WTC11 (cell line): ENCODE measurements at regions not wholly inside any gene's neighbourhood (a gene's known extent, or its start where the extent isn't known, plus 50 kb on each side); places are given as distances from the start of the nearest gene placed in this dataset.

Source experiments
- ATAC-seq: fragments of 200-7000 bp; cut with Tn5 transposase; 2 replicates; pipeline ENCODE4 v1.10.0; 2021; ENCODE audit warnings: mild to moderate bottlenecking, moderate library complexity
- CTCF ChIA-PET: fragments of 300-600 bp; sonication (Branson Sonifier 250); formaldehyde crosslinking; loops from one replicate; lab custom pipeline; 2021; ENCODE audit warnings: antibody characterized with exemption; lab: Charles Lee
- POLR2A ChIA-PET: fragments of 350-600 bp; sonication (Branson Sonifier 250); formaldehyde crosslinking; loops from one replicate; lab custom pipeline; 2021; ENCODE audit warnings: antibody characterized with exemption; lab: Charles Lee
- DNase-seq: peaks from one replicate; pipeline ENCODE4 v3.0.0; 2021; ENCODE audit warnings: low spot score
- H3K27ac Mint-ChIP-seq: 2 replicates; pipeline ENCODE4 v1.8.0; 2021; ENCODE audit warnings: mixed read lengths
- H3K27me3 Mint-ChIP-seq: 2 replicates; pipeline ENCODE4 v1.8.0; 2021; ENCODE audit warnings: low read depth, mild to moderate bottlenecking, moderate library complexity, mixed read lengths
- H3K36me3 Mint-ChIP-seq: 2 replicates; pipeline ENCODE4 v1.8.0; 2021; ENCODE audit warnings: mixed read lengths
- H3K4me1 Mint-ChIP-seq: 2 replicates; pipeline ENCODE4 v1.8.0; 2022; ENCODE audit warnings: mixed read lengths
- H3K4me3 Mint-ChIP-seq: 2 replicates; pipeline ENCODE4 v1.8.0; 2021; ENCODE audit warnings: mild to moderate bottlenecking, moderate library complexity, mixed read lengths
- H3K9me3 Mint-ChIP-seq: 2 replicates; pipeline ENCODE4 v1.8.0; 2021; ENCODE audit warnings: mixed read lengths
- FOXP1 ChIP-seq: sonication (generic); formaldehyde crosslinking; IDR thresholded peaks from 2 replicates; pipeline ENCODE4 v1.8.0; 2022; ENCODE audit warnings: missing genetic modification reagents, mild to moderate bottlenecking, moderate library complexity, borderline replicate concordance
- JAZF1 ChIP-seq: fragments of 250-450 bp; sonication (Bioruptor Pico); IDR thresholded peaks from 2 replicates; pipeline ENCODE4 v1.9.0; 2021; ENCODE audit warnings: moderate library complexity, mild to moderate bottlenecking, inconsistent platforms
- JUN ChIP-seq: sonication (generic); formaldehyde crosslinking; IDR thresholded peaks from 2 replicates; pipeline ENCODE4 v1.8.0; 2023; ENCODE audit warnings: mild to moderate bottlenecking, missing genetic modification reagents
- MXD4 ChIP-seq: fragments of 250-450 bp; sonication (Bioruptor Pico); IDR thresholded peaks from 2 replicates; pipeline ENCODE4 v1.8.0; 2021; ENCODE audit warnings: mild to moderate bottlenecking, moderate library complexity, borderline replicate concordance
- NR2C2 ChIP-seq: sonication (generic); formaldehyde crosslinking; IDR thresholded peaks from 2 replicates; pipeline ENCODE4 v1.8.0; 2022; ENCODE audit warnings: mild to moderate bottlenecking, missing genetic modification reagents
- OVOL2 ChIP-seq: fragments of 250-450 bp; sonication (Bioruptor Pico); IDR thresholded peaks from 2 replicates; pipeline ENCODE4 v1.9.0; 2021; ENCODE audit warnings: mild to moderate bottlenecking, borderline replicate concordance
- TEAD1 ChIP-seq: sonication (generic); formaldehyde crosslinking; IDR thresholded peaks from 2 replicates; pipeline ENCODE4 v1.8.0; 2022; ENCODE audit warnings: mild to moderate bottlenecking, missing genetic modification reagents
- TP53 ChIP-seq: sonication (generic); formaldehyde crosslinking; IDR thresholded peaks from 2 replicates; pipeline ENCODE4 v1.8.1; 2023; ENCODE audit warnings: mild to moderate bottlenecking, missing genetic modification reagents
- ZNF219 ChIP-seq: sonication (generic); formaldehyde crosslinking; IDR thresholded peaks from 2 replicates; pipeline ENCODE4 v1.8.0; 2023; ENCODE audit warnings: missing genetic modification reagents, mild to moderate bottlenecking, borderline replicate concordance
- TF ChIP-seq, protein P1 (sequence below): sonication (generic); formaldehyde crosslinking; IDR thresholded peaks from 2 replicates; pipeline ENCODE4 v1.8.1; 2022; ENCODE audit warnings: low read depth, mild to moderate bottlenecking, moderate library complexity, missing genetic modification reagents, borderline replicate concordance
- TF ChIP-seq, protein P2 (sequence below): sonication (generic); formaldehyde crosslinking; IDR thresholded peaks from 2 replicates; pipeline ENCODE4 v1.8.1; 2023; ENCODE audit warnings: mild to moderate bottlenecking, missing genetic modification reagents, borderline replicate concordance
- TF ChIP-seq, protein P3 (sequence below): fragments of 200-600 bp; IDR thresholded peaks from 2 replicates; pipeline ENCODE4 v1.8.0; 2022; ENCODE audit warnings: antibody characterized with exemption
- TF ChIP-seq, protein P4 (sequence below): sonication (generic); formaldehyde crosslinking; IDR thresholded peaks from 2 replicates; pipeline ENCODE4 v1.8.1; 2023; ENCODE audit warnings: mild to moderate bottlenecking, missing genetic modification reagents, moderate library complexity
- TF ChIP-seq, protein P5 (sequence below): sonication (generic); formaldehyde crosslinking; IDR thresholded peaks from 2 replicates; pipeline ENCODE4 v1.8.0; 2023; ENCODE audit warnings: mild to moderate bottlenecking, missing genetic modification reagents
- TF ChIP-seq, protein P6 (sequence below): fragments of 250-450 bp; sonication (Bioruptor Pico); IDR thresholded peaks from 2 replicates; pipeline ENCODE4 v1.8.0; 2021; ENCODE audit warnings: mild to moderate bottlenecking
- TF ChIP-seq, protein P7 (sequence below): fragments of 250-450 bp; sonication (Bioruptor Pico); conservative IDR thresholded peaks from 2 replicates; pipeline ENCODE4 v1.9.0; 2021; ENCODE audit warnings: mild to moderate bottlenecking
- TF ChIP-seq, protein P8 (sequence below): sonication (generic); formaldehyde crosslinking; IDR thresholded peaks from 2 replicates; pipeline ENCODE4 v1.8.1; 2023; ENCODE audit warnings: mild to moderate bottlenecking, missing genetic modification reagents
- TF ChIP-seq, protein P9 (sequence below): sonication (generic); formaldehyde crosslinking; IDR thresholded peaks from 2 replicates; pipeline ENCODE4 v1.8.1; 2023; ENCODE audit warnings: mild to moderate bottlenecking, missing genetic modification reagents, moderate library complexity
- TF ChIP-seq, protein P10 (sequence below): sonication (generic); formaldehyde crosslinking; conservative IDR thresholded peaks from 2 replicates; pipeline ENCODE4 v1.8.1; 2022; ENCODE audit warnings: mild to moderate bottlenecking, missing genetic modification reagents

DNA sequence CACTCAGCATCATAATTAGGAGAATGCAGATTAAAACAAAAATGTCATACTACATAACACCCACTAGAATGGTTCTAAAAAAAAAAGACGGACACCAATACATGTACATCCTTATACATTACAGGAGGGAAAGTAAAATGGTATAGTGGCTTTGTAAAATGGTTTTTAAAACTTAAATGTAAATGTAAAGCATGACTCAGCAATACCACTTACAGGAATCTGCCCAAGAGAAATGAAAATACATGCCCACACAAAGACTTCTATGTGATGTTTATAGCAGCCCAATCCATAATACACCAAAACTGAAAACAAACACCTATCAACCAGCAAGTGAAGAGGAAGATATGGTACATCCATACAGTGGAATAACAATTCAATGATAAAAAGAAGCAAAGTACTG is 939.1 kb upstream of the ACO1 start (continued):
- TF ChIP-seq, protein P1, sequence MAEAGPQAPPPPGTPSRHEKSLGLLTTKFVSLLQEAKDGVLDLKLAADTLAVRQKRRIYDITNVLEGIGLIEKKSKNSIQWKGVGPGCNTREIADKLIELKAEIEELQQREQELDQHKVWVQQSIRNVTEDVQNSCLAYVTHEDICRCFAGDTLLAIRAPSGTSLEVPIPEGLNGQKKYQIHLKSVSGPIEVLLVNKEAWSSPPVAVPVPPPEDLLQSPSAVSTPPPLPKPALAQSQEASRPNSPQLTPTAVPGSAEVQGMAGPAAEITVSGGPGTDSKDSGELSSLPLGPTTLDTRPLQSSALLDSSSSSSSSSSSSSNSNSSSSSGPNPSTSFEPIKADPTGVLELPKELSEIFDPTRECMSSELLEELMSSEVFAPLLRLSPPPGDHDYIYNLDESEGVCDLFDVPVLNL (CRISPR knock-in tag) = no peak

DNA sequence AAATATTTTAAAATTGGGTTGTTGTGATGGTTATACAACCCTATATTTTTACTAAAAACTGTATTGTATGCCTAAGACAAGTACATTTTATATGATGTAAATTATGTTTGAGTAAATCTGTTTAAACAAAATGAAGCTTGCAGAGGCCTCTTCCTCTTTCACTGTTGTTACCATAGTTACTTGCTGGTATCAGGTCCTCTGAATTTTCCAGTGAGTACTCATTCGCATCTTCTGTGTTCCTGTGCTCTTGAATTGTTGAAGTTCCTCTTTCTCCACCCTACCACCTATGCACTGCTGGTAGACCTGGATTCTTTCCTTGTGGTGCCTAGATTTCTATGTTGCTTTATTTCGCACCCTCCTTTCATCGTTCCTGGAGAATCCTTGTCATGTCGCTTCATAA is 938.5 kb upstream of the ACO1 start:
- H3K27me3 Mint-ChIP-seq = no peaks in the 10 kb centered on the region
- ChIA-PET CTCF (no interaction called here), POLR2A (no interaction called here)
- ATAC-seq (no peak), DNase-seq (no peak)
- H3K4me1 Mint-ChIP-seq = peaks cover 6% of the 10 kb centered on the region; the same call in 1 of the 2 replicates
- H3K4me3 Mint-ChIP-seq = no peak overlapping the region
- no peaks in the 10 kb centered on the region for H3K36me3 Mint-ChIP-seq
- no peaks in the 10 kb centered on the region for H3K9me3 Mint-ChIP-seq
- H3K27ac Mint-ChIP-seq = no peak overlapping the region
- TF ChIP-seq, protein P2, sequence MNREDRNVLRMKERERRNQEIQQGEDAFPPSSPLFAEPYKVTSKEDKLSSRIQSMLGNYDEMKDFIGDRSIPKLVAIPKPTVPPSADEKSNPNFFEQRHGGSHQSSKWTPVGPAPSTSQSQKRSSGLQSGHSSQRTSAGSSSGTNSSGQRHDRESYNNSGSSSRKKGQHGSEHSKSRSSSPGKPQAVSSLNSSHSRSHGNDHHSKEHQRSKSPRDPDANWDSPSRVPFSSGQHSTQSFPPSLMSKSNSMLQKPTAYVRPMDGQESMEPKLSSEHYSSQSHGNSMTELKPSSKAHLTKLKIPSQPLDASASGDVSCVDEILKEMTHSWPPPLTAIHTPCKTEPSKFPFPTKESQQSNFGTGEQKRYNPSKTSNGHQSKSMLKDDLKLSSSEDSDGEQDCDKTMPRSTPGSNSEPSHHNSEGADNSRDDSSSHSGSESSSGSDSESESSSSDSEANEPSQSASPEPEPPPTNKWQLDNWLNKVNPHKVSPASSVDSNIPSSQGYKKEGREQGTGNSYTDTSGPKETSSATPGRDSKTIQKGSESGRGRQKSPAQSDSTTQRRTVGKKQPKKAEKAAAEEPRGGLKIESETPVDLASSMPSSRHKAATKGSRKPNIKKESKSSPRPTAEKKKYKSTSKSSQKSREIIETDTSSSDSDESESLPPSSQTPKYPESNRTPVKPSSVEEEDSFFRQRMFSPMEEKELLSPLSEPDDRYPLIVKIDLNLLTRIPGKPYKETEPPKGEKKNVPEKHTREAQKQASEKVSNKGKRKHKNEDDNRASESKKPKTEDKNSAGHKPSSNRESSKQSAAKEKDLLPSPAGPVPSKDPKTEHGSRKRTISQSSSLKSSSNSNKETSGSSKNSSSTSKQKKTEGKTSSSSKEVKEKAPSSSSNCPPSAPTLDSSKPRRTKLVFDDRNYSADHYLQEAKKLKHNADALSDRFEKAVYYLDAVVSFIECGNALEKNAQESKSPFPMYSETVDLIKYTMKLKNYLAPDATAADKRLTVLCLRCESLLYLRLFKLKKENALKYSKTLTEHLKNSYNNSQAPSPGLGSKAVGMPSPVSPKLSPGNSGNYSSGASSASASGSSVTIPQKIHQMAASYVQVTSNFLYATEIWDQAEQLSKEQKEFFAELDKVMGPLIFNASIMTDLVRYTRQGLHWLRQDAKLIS (CRISPR knock-in tag) = no peak
- TF ChIP-seq, protein P3, sequence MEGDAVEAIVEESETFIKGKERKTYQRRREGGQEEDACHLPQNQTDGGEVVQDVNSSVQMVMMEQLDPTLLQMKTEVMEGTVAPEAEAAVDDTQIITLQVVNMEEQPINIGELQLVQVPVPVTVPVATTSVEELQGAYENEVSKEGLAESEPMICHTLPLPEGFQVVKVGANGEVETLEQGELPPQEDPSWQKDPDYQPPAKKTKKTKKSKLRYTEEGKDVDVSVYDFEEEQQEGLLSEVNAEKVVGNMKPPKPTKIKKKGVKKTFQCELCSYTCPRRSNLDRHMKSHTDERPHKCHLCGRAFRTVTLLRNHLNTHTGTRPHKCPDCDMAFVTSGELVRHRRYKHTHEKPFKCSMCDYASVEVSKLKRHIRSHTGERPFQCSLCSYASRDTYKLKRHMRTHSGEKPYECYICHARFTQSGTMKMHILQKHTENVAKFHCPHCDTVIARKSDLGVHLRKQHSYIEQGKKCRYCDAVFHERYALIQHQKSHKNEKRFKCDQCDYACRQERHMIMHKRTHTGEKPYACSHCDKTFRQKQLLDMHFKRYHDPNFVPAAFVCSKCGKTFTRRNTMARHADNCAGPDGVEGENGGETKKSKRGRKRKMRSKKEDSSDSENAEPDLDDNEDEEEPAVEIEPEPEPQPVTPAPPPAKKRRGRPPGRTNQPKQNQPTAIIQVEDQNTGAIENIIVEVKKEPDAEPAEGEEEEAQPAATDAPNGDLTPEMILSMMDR = no peak
- TF ChIP-seq, protein P4, sequence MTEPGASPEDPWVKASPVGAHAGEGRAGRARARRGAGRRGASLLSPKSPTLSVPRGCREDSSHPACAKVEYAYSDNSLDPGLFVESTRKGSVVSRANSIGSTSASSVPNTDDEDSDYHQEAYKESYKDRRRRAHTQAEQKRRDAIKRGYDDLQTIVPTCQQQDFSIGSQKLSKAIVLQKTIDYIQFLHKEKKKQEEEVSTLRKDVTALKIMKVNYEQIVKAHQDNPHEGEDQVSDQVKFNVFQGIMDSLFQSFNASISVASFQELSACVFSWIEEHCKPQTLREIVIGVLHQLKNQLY (CRISPR knock-in tag) = no peak
- TF ChIP-seq NR2C2 (CRISPR knock-in tag) = no peak
- no peak for TF ChIP-seq TEAD1 (CRISPR knock-in tag)
- TF ChIP-seq, protein P5, sequence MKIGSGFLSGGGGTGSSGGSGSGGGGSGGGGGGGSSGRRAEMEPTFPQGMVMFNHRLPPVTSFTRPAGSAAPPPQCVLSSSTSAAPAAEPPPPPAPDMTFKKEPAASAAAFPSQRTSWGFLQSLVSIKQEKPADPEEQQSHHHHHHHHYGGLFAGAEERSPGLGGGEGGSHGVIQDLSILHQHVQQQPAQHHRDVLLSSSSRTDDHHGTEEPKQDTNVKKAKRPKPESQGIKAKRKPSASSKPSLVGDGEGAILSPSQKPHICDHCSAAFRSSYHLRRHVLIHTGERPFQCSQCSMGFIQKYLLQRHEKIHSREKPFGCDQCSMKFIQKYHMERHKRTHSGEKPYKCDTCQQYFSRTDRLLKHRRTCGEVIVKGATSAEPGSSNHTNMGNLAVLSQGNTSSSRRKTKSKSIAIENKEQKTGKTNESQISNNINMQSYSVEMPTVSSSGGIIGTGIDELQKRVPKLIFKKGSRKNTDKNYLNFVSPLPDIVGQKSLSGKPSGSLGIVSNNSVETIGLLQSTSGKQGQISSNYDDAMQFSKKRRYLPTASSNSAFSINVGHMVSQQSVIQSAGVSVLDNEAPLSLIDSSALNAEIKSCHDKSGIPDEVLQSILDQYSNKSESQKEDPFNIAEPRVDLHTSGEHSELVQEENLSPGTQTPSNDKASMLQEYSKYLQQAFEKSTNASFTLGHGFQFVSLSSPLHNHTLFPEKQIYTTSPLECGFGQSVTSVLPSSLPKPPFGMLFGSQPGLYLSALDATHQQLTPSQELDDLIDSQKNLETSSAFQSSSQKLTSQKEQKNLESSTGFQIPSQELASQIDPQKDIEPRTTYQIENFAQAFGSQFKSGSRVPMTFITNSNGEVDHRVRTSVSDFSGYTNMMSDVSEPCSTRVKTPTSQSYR (CRISPR knock-in tag) = no peak
- TF ChIP-seq, protein P6, sequence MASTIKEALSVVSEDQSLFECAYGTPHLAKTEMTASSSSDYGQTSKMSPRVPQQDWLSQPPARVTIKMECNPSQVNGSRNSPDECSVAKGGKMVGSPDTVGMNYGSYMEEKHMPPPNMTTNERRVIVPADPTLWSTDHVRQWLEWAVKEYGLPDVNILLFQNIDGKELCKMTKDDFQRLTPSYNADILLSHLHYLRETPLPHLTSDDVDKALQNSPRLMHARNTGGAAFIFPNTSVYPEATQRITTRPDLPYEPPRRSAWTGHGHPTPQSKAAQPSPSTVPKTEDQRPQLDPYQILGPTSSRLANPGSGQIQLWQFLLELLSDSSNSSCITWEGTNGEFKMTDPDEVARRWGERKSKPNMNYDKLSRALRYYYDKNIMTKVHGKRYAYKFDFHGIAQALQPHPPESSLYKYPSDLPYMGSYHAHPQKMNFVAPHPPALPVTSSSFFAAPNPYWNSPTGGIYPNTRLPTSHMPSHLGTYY = no peak
- no peak for TF ChIP-seq JAZF1 (CRISPR knock-in tag)
- TF ChIP-seq, protein P7, sequence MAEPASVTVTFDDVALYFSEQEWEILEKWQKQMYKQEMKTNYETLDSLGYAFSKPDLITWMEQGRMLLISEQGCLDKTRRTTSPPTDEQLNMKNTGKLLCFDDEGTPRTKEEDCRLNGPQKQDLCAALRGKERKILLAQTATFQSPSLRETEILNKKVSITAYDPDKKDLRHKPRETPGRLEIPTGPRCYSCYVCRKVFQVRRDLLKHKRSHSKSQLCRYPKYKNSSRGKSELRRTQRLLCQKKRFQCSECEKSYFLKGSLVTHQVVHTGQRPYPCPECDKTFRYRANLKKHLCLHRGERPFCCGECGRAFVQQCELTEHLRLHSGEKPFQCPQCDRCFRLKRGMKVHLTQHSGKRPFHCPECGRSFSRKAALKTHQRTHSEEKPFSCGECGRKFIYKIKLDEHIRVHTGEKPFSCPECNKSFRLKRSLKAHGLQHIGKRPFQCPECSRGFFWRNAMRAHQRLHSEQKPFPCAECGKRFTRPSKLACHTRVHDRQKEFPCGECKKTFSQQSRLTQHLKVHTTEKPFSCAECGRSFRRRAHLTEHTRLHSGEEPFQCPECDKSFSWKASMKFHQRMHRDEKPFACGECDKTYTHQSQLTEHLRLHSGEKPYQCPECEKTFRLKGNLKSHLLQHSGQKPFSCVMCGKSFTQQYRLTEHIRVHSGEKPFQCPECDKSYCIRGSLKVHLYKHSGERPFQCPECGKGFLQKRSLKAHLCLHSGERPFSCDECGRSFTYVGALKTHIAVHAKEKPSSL = no peak
- TF ChIP-seq JUN = no peak
- TF ChIP-seq, protein P8, sequence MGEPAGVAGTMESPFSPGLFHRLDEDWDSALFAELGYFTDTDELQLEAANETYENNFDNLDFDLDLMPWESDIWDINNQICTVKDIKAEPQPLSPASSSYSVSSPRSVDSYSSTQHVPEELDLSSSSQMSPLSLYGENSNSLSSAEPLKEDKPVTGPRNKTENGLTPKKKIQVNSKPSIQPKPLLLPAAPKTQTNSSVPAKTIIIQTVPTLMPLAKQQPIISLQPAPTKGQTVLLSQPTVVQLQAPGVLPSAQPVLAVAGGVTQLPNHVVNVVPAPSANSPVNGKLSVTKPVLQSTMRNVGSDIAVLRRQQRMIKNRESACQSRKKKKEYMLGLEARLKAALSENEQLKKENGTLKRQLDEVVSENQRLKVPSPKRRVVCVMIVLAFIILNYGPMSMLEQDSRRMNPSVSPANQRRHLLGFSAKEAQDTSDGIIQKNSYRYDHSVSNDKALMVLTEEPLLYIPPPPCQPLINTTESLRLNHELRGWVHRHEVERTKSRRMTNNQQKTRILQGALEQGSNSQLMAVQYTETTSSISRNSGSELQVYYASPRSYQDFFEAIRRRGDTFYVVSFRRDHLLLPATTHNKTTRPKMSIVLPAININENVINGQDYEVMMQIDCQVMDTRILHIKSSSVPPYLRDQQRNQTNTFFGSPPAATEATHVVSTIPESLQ = no peak
- no peak for TF ChIP-seq FOXP1 (CRISPR knock-in tag)
- TF ChIP-seq, protein P9, sequence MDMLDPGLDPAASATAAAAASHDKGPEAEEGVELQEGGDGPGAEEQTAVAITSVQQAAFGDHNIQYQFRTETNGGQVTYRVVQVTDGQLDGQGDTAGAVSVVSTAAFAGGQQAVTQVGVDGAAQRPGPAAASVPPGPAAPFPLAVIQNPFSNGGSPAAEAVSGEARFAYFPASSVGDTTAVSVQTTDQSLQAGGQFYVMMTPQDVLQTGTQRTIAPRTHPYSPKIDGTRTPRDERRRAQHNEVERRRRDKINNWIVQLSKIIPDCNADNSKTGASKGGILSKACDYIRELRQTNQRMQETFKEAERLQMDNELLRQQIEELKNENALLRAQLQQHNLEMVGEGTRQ = no peak
- TF ChIP-seq MXD4 (CRISPR knock-in tag) = no peak
- TF ChIP-seq TP53 (CRISPR knock-in tag) = no peak
- no peak for TF ChIP-seq OVOL2 (CRISPR knock-in tag)
- TF ChIP-seq, protein P10, sequence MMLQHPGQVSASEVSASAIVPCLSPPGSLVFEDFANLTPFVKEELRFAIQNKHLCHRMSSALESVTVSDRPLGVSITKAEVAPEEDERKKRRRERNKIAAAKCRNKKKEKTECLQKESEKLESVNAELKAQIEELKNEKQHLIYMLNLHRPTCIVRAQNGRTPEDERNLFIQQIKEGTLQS (CRISPR knock-in tag) = no peak
- no peak for TF ChIP-seq ZNF219
